PC-9 (cell line): ENCODE measurements at regions not wholly inside any gene's neighbourhood (a gene's known extent, or its start where the extent isn't known, plus 50 kb on each side); places are given as distances from the start of the nearest gene placed in this dataset.

ENCODE experiments used
- CTCF ChIP-seq: fragments of 200-600 bp; sonication (generic); conservative IDR thresholded peaks from 2 replicates; pipeline ENCODE4 v1.6.1; 2017; ENCODE audit warnings: mixed run types, antibody characterized with exemption, mild to moderate bottlenecking, moderate library complexity
- EZH2 ChIP-seq: fragments of 200-600 bp; sonication (generic); IDR thresholded peaks from 2 replicates; pipeline ENCODE4 v1.8.0; 2017; ENCODE audit warnings: antibody characterized with exemption, low read depth

- no peak for TF ChIP-seq CTCF
- no peak for TF ChIP-seq EZH2
Measured at GRCh38 chr10:131499566-131499965, 188.0 kb upstream of the TCERG1L start.
